ACHN (cell line): ENCODE measurements at regions not wholly inside any gene's neighbourhood (a gene's known extent, or its start where the extent isn't known, plus 50 kb on each side); places are given as distances from the start of the nearest gene placed in this dataset.
"Not testable (repeated sequence)": the region's sequence is repeated elsewhere in the genome, so short reads cannot be mapped to it uniquely, and the experiment has no call there.

ENCODE experiments used
- DNase-seq: peaks from one replicate; pipeline ENCODE4 v3.0.0-alpha.2; 2015
- in situ Hi-C: cut with HindIII; loops from 2 replicates; pipeline ENCODE4 v1.10.0; 2017; ENCODE audit warnings: low sequenced_read_pairs, low pct_ligation_motif_present, low pct_unique_long_range_greater_than_20kb

DNA sequence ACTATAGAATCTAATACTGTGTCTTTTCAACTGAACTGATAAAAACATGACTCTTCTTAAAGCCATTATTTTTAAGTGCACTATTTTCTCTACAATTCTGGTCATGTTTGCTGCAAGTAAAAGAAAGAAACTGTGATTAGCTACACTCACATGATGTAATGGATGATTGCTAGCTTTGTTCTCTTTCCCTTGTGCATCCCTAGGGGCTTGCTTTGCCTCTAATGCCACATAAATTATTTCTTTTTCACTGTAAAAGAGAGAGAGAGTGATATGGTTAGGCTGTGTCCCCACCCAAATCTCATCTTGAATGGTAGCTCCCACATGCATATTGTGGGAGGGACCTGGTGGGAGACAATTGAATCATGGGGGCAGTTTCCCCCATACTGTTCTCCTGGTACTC, 630.2 kb upstream of the NR3C2 start:
- no peak for DNase-seq
- in situ Hi-C loops = no loop called here

DNA sequence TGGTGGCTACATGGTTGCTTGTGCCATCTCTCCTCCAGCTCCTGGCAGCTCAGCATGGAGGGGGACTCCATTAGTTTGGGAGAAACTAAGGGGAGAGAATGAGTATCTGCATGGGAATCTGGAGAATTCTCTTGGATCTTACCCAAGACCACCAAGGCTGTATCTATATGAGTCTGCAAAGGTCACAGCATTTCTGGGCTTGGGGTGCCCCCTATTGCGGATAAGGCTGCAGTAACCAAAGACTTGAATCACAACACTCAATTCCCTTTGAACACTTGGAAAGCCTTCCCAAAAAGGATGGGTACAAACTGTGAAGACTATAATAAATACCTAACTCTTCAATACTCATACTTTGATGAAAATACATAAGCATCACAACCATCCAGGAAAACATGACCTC, 623.5 kb upstream of the NR3C2 start:
- in situ Hi-C loops = no loop called here
- DNase-seq = no peak

DNA sequence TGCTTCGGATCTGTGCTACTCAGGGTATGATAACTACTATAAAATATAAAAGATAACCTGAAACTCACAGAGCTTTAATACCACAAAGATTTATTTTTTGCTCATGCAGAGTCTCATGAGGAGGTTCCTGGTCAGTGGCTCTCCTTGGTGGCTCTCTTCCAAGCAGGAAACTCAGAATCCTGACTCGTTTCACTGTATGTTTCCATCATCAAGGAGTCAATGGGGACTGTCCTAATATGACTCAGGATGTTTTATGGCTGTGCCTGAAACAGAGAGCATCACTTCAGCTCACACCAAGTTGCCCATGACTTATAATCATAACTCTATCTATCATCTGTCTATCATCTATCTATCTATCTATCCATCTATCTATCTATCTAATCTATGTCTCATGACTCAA, 620.8 kb upstream of the NR3C2 start:
- in situ Hi-C loops = no loop called here
- no peak for DNase-seq

DNA sequence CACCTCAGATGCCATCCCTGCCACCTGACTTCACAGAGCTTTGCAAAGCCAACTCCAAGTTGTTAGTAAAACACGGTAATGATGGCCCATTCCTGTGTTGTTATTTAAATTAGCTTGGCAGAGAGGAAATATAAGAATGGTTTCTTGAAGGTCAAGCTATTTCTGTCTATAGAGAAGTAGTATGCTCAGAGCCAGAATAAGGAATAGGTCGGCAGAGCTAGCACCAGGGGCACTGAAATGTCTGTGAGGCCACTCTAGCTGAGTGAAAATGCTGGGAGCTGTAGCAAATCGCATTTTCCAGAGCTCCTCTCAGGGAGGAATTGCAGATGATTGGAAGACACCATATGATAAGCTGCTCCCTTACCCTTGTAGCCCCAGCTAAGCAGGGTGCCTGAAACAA, 615.4 kb upstream of the NR3C2 start:
- in situ Hi-C loops = no loop called here
- no peak for DNase-seq

DNA sequence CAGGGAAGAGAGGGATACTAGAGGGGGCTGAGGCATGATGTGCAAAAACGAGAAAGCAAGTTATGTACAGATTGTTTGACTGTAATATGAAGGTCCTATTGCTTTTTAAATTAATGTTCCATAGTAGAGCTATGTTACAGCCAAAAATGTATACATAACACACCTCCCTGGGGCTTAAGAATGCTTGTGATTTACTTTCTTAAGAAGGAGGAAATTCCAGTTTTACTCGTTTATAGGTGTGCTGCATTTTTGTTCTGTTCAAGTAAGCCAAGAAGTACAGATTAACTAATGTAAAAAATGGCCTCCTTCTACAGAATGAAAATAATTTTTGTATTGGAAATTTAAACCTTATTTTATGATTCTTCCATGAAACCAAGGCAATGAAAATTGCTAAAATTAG, 614.4 kb upstream of the NR3C2 start:
- in situ Hi-C loops = no loop called here
- no peak for DNase-seq

DNA sequence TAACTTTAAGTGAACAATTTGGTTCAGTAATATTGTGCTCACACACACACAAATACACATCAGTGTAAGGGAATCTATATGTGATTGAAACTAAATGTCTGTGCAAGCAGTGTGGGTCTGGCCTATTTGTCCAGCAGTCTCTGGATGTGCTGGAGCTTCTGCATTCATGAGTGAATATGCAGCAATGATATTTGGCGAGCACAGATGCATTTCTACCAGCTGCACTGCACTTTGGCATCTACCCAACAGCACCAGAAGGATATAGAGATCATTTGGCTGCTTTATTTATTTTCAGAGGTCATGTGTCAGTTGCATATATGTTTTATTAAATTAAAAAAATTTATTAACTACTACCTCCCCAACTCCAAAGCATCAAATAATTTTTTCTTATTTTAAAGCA, 613.4 kb upstream of the NR3C2 start:
- DNase-seq = no peak
- in situ Hi-C loops = no loop called here

DNA sequence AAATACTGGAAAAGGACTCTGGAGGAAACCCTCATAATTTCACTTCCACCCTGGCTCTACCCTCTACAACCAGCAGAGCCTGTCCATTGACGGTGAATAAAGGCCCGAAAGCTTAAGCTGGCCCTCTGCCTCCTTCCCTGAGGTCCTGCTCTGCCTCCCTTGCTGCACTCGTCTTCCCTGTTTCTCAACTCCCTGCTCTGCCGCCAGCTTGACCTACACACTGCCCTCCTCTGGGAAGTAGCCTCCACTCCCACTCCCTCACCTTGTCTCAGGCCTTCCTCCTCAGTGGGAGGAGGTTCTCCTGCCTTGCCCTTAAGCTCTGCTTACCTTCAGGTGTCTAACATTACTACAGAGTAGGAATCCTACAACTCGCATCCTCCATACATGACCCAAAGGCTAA, 608.6 kb upstream of the NR3C2 start:
- in situ Hi-C loops = no loop called here
- no peak for DNase-seq

DNA sequence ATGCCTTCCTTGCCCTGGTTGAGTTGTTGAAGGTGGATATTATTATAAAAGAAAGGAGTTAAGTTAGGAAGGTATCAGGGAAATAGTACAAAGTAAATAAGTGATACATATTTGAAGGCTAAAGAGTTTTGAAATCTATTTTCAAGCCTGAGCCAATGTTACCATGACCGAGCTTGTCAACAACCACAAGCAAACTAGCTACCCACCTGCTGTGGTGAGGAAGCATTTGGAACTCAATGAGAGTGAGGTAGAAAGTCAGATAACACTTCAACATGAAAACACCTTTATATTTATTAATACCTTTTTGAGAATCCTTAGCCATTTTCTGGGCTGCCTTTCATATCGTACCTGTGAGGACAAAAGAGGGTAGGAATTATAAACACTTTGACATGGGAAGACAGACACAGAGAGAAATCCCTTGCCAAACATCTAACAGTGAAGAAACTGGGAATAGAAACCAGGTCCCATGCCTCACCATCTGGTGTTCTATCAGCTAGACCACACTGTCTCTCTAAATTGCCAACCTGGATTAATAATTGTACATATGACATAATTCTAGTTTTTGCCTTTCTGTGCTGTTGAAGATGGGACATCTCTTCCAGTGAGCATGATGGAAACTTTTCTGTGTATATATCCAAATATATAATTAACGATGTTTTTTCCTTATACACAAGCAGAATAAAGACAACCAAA, 606.4 kb upstream of the NR3C2 start:
- DNase-seq = no peak
- in situ Hi-C loops = no loop called here

DNA sequence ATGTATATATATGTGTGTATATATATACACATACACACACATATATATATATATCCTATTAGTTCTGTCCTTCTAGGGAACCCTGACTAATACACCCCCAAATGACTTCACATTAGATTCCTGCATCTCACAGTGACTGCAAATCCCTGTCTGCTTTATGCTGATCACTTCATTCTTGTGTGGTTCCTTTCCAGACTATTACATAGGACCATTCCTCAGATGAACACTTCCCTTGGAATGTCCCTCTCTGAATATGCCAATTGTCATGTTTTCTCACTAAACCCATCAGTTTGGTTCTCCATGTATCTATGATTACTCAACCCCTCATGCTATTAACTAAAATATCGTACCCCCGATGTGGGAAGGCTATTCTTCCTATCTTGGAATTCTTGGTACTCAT, 605.2 kb upstream of the NR3C2 start:
- in situ Hi-C loops = no loop called here
- no peak for DNase-seq

DNA sequence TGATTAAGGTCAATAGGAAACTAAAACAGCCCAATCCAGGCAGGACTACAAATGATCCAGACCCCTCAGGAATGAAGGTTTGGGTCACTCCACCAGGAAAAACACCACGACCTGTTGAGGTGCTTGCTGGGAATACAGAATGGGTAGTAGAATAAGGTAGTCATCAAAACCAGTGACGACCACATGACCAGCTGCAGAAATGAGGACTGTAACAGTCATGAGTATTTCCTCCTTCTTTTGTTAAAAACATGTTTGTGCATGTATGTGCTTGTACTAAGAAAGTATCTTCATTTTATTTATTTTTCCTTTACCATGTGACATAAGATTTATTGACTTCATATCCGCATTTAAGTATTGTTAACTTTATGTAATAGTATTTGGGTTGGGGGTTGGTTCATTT, 603.5 kb upstream of the NR3C2 start:
- in situ Hi-C loops = no loop called here
- no peak for DNase-seq

DNA sequence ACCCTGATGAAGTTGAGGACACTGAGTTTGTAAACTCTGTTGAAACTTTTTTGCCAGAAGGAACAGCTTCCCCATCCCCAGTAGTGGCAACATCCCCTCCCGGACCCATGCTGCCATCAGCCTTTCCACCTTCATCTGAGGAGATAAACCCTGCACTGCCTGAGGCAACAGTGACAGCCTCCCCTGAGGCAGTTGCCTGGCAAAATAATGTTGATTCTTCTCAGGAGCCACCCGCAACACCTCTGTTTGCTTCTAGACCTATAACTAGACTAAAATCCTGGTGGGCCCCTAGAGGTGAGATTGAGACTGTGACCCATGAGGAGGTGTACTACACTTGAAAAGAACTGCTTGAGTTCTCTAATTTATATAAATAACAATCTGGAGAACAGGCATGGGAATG, 597.6 kb upstream of the NR3C2 start:
- DNase-seq, in situ Hi-C loops: not testable (repeated sequence)

DNA sequence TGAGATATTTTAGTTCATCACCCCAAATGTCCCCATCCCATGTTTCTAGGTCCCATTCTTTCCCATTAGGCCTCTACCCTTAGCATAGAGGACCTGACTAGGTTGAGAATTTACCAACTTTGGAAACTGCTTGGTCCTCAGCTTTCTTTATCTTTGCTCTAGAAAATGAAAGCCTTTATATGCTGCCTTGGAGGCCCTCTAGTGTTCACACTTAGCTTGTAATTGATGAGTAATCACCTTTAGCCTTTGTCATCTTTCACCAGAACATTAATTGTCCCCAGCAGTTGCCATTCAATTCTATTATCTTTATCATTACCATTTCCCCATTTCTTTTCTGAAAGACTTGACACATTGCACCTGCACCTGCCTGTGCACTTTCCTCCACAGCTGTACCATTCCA, 589.2 kb upstream of the NR3C2 start:
- peak; percentile 19 for DNase-seq
- in situ Hi-C loops = no loop called here

DNA sequence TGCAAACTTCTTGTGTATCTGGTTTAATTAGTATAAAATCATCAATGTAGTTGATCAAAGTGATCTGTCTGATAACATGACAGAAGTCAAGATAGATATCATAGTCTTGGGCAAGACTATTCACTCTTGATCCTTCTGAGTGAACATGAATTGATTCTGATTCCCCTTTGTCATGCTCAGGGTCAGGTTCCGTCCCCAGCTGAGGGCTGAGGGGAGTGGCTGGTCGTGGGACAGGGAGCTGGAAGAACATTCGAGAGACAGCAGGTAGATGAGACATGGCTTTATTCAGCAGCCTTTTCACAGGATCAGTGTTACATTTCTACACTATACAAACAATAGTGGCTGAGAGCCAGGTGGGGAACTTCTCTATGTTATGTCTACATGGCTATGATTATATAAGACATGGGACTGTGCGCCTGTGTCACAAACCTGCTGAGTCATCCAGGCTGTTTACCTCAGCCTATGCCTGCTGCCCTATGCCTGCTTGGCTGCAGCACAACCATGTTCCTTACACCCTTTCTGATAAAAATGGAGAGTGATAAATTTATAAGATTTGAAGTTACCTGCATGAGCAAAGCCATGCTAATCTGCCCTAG, 586.9 kb upstream of the NR3C2 start:
- no peak for DNase-seq
- in situ Hi-C loops = no loop called here

DNA sequence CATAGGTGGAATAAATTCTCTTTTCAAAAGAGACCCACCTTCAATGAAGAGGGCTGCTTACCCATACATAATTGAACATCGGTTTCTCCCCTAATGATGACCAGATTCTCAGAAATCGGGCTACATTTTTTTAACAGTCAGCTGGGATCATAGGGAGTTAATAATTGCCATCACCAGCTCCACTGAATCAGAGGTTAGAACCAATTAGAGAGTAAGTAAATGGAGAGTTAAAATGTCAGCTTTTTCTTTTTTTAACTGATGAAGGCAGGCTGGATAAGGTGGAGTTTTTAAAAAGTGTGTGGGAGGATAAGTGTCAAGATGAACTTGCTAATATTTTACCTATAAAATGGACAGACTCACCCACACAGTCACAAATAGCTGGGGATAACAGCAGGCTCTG, 584.5 kb upstream of the NR3C2 start:
- in situ Hi-C loops = no loop called here
- no peak for DNase-seq

DNA sequence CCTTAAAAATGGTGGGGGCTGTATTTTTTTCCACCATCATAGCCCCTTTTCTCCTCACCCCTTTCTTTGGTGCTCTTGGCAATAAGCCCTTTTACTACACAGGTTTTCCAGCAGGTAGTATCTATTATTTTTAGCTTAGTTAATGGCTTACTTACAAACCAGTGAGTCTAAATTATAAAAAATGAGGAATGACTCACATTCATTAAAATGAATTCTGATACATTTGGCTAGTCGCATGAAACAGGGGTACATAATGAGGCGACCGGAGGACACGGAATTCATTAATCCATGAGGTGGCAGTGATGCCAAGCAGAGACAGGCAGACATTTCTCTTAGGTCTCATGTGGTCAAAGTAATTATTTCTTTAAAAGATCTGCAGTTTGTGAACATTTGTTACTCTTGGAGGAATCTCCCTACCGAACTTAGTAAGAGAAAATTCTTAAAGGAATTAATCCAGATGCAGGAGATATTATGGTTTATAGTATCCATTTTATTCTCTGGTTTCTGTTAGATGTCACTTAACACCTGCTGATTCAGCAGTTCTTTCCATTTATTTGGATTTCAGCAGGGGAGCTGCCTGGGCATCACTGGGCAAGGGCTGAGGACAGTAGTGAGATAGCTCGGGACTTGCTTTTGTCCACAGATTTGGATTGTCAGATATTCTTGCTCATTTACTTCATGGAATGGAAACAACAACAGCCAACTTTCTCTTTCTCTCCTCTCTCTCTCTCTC, 575.0 kb upstream of the NR3C2 start:
- no peak for DNase-seq
- in situ Hi-C loops = no loop called here

DNA sequence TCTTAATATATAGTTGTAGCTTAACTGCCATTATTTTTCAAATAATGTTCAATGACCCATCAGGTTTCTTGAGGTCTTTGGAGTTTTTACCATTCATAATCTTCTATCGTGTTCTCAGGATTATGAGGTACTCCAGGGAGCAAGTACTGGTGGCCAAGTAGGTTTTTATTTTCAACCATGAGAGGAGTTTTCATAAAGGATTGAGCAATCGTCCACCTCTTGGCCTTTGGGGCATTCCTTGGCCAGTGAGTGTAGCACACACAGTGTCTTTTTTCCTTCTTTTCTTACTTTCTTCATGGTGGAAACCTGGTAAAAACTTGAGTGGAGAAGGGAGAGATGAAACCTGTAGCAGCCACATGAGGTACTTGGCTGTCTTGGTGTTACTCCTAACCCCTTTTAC, 567.0 kb upstream of the NR3C2 start:
- in situ Hi-C loops = no loop called here
- no peak for DNase-seq

DNA sequence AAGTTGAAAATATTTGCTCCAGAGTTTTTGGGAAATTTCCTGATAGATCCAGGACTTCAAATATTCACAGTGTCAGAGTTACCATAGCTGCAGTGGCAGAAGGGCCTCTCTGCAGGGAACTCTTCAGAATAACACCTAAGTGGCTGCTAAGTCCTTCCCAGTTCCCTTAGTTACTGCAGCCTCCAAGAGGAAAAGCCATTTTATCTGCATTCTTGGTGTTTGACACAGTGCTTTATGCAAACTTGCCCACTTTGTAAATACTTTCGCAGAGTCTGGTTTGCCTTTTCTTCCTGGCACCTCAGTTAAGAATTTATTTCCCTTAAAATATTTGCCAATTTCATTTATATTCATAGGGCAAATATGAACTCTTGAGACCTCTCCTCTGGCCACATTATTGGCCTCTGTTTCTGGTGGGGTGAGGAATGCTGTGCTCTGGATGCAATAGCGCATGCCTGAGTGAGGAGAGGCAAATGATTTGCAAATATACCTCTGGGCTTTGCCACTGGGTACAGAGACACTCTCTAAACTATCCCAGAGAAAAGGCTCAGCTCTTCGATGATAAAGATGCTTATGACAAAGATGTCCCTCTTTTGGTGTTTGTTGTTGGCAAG, 566.3 kb upstream of the NR3C2 start:
- DNase-seq = no peak
- in situ Hi-C loops = no loop called here

DNA sequence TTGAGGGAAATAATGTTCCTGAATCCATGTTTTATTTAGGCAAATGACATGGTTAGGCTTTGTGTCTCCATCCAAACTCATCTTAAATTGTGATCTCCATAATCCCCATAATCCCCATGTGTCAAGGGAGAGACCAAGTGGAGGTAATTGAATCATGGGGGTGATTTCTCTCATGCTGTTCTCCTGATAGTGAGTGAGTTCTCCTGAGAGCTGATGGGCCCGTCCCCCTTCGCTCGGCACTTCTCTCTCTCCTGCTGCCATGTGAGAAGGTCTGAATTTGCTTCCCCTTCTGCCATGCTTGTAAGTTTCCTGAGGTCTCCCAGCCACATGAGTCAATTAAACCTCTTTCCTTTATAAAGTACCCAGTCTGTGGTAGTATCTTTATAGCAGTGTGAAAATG, 563.0 kb upstream of the NR3C2 start:
- DNase-seq = no peak
- in situ Hi-C loops = no loop called here

DNA sequence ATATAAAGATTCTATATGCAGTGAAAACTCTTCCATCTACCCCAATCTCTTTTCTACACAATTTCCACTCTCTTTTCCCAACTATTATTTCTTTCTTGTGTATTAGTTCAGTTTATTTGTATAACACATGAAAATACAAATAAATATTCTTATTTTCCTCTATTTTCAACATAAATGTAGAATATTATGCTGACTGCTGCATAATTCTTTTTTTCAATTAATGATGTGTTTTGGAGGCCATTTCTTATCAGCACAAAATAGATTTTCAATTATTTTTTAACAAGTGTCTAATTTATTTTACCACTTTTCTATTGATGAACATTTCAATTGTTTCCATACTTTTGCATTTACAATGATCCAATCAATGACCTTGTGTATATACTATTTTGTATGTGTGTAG, 557.7 kb upstream of the NR3C2 start:
- in situ Hi-C loops = no loop called here
- DNase-seq = no peak

DNA sequence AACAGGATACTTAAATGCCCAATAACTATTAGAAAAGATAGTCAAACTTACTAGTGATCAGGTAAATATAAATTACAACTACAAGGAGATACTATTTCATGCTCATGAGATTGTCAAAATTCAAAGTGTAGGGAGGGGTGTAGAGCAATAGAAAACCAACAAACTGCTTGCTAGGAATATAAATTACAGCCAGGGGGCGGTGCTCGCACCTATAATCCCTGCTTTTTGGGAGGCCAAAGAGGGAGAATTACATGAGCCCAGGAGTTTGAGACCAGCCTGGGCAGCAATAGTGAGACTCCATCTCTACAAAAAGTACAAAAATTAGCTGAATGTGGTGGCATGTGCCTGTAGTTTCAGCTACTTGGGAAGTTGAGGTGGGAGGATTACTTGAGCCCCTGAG, 556.5 kb upstream of the NR3C2 start:
- in situ Hi-C loops = no loop called here
- peak; percentile 27 for DNase-seq
